NB4 (cell line): ENCODE measurements at regions not wholly inside any gene's neighbourhood (a gene's known extent, or its start where the extent isn't known, plus 50 kb on each side); places are given as distances from the start of the nearest gene placed in this dataset.

Experiments
- MAX ChIP-seq: IDR thresholded peaks from 2 replicates; pipeline ENCODE4 v1.6.1; 2011; ENCODE audit warnings: low read depth, low read length
- MYC ChIP-seq: IDR thresholded peaks from 2 replicates; pipeline ENCODE4 v1.6.1; 2011; ENCODE audit warnings: low read depth, low read length
- POLR2A ChIP-seq: IDR thresholded peaks from 2 replicates; pipeline ENCODE4 v1.6.1; 2011; ENCODE audit warnings: mild to moderate bottlenecking; ENCODE audit not compliant: insufficient read length; ENCODE audit errors: extremely low read depth
- TF ChIP-seq, protein P1 (sequence below): IDR thresholded peaks from one replicate; pipeline ENCODE4 v1.5.1; 2012; ENCODE audit warnings: low read depth, low read length

GRCh38 chr16:88293097-88293496, 89.7 kb upstream of the ZNF469 start:
- TF ChIP-seq, protein P1, sequence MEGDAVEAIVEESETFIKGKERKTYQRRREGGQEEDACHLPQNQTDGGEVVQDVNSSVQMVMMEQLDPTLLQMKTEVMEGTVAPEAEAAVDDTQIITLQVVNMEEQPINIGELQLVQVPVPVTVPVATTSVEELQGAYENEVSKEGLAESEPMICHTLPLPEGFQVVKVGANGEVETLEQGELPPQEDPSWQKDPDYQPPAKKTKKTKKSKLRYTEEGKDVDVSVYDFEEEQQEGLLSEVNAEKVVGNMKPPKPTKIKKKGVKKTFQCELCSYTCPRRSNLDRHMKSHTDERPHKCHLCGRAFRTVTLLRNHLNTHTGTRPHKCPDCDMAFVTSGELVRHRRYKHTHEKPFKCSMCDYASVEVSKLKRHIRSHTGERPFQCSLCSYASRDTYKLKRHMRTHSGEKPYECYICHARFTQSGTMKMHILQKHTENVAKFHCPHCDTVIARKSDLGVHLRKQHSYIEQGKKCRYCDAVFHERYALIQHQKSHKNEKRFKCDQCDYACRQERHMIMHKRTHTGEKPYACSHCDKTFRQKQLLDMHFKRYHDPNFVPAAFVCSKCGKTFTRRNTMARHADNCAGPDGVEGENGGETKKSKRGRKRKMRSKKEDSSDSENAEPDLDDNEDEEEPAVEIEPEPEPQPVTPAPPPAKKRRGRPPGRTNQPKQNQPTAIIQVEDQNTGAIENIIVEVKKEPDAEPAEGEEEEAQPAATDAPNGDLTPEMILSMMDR: no peak
- no peak for TF ChIP-seq POLR2A
- no peak for TF ChIP-seq MAX
- no peak for TF ChIP-seq MYC
